GM20000 (cell line): ENCODE measurements at regions not wholly inside any gene's neighbourhood (a gene's known extent, or its start where the extent isn't known, plus 50 kb on each side); places are given as distances from the start of the nearest gene placed in this dataset.

Experiments
- DNase-seq: peaks from one replicate; pipeline ENCODE4 v3.0.0; 2012; ENCODE audit warnings: low spot score
- TF ChIP-seq, protein P1 (sequence below): IDR thresholded peaks from 2 replicates; pipeline ENCODE4 v1.5.1; 2012; ENCODE audit warnings: mild to moderate bottlenecking, control low read depth; ENCODE audit errors: extremely low read depth, missing control alignments

- TF ChIP-seq, protein P1, sequence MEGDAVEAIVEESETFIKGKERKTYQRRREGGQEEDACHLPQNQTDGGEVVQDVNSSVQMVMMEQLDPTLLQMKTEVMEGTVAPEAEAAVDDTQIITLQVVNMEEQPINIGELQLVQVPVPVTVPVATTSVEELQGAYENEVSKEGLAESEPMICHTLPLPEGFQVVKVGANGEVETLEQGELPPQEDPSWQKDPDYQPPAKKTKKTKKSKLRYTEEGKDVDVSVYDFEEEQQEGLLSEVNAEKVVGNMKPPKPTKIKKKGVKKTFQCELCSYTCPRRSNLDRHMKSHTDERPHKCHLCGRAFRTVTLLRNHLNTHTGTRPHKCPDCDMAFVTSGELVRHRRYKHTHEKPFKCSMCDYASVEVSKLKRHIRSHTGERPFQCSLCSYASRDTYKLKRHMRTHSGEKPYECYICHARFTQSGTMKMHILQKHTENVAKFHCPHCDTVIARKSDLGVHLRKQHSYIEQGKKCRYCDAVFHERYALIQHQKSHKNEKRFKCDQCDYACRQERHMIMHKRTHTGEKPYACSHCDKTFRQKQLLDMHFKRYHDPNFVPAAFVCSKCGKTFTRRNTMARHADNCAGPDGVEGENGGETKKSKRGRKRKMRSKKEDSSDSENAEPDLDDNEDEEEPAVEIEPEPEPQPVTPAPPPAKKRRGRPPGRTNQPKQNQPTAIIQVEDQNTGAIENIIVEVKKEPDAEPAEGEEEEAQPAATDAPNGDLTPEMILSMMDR, result no peak
- DNase-seq, result no peak
Observed at GRCh38 chr7:19930851-19931250, 157.4 kb upstream of the TMEM196 start.

GRCh38 chr7:19930051-19930450 is 156.6 kb upstream of the TMEM196 start:
- TF ChIP-seq, protein P1, result no peak
- no peak for DNase-seq

DNA sequence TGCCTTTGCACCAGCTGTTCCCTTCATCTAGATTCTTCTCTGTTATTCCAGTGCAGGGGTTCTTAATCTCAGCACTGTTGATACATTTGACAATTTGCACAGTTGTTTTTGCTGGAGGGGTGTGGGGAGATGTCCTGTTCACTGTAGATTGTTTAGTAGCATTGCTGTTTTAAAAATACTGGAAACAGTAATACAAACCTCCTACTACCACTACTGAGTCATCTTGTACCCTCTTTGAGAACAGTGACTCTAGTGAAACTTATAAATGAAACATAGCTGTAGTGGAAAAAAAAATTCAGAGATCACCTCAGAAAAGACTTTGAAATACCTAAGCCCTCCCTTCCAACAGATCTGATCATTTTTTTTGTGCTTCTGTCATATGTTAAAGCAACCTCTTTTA is 154.8 kb upstream of the TMEM196 start:
- TF ChIP-seq, protein P1, result no peak
- peak; percentile 42 for DNase-seq

GRCh38 chr7:19920705-19921104 is 147.3 kb upstream of the TMEM196 start:
- TF ChIP-seq, protein P1, result no peak
- no peak for DNase-seq

- TF ChIP-seq, protein P1, result no peak
Observed at GRCh38 chr7:19920166-19920565, 146.7 kb upstream of the TMEM196 start.

GRCh38 chr7:19919261-19920095 is 146.1 kb upstream of the TMEM196 start:
- TF ChIP-seq, protein P1, result no peak
- DNase-seq, result no peak

More at GRCh38 chr7:19920166-19920565, 146.7 kb upstream of the TMEM196 start:
- DNase-seq, result no peak

DNA sequence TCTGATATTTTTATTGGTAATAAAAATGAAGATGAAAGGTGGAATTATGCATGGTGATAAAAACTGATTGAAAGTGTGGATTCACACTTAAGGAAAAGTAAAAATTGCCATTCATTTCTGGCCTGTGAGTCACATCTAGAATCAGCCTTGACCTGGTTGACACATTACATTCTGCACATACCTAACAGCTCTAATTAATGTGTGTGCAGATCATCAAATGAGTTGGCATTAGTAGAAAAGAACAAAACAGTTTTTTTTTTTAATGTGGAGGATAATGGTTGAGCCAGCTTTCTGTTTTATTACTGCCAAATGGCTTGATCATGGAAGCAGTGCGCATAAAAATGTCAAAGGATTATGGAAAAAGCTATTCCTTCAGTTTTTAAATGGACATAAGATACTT is 142.6 kb upstream of the TMEM196 start:
- TF ChIP-seq, protein P1, result no peak
- DNase-seq, result no peak
